ENCODE measurements at regions not wholly inside any gene's neighbourhood (a gene's known extent, or its start where the extent isn't known, plus 50 kb on each side); places are given as distances from the start of the nearest gene placed in this dataset.
"Not testable (repeated sequence)": the region's sequence is repeated elsewhere in the genome, so short reads cannot be mapped to it uniquely, and the experiment has no call there.

GRCh38 chr3:153889905-153890334, 231.3 kb upstream of the ARHGEF26 start:
- DNase-seq (ENCODE audit: low read depth in 1 of 2, low spot score in 1 of 2) = no peak

- no peak for DNase-seq (ENCODE audit: low read depth in 1 of 2, low spot score in 1 of 2)
Observed at GRCh38 chr3:153892126-153892525, 229.1 kb upstream of the ARHGEF26 start.

- no peak for DNase-seq (ENCODE audit: low read depth in 1 of 2, low spot score in 1 of 2)
Observed at GRCh38 chr3:153894857-153895256, 226.3 kb upstream of the ARHGEF26 start.

GRCh38 chr3:153896197-153896596, 225.0 kb upstream of the ARHGEF26 start:
- DNase-seq (ENCODE audit: low read depth in 1 of 2, low spot score in 1 of 2) = no peak

GRCh38 chr3:153897025-153897723, 224.0 kb upstream of the ARHGEF26 start:
- no peak for DNase-seq (ENCODE audit: low read depth in 1 of 2, low spot score in 1 of 2)

- no peak for DNase-seq (ENCODE audit: low read depth in 1 of 2, low spot score in 1 of 2)
Observed at GRCh38 chr3:153897842-153898241, 223.3 kb upstream of the ARHGEF26 start.

GRCh38 chr3:153901152-153901551, 220.0 kb upstream of the ARHGEF26 start:
- DNase-seq (ENCODE audit: low read depth in 1 of 2, low spot score in 1 of 2) = no peak

GRCh38 chr3:153901991-153902390, 219.2 kb upstream of the ARHGEF26 start:
- no peak for DNase-seq (ENCODE audit: low read depth in 1 of 2, low spot score in 1 of 2)

- no peak for DNase-seq (ENCODE audit: low read depth in 1 of 2, low spot score in 1 of 2)
Observed at GRCh38 chr3:153903430-153903829, 217.8 kb upstream of the ARHGEF26 start.

- DNase-seq (ENCODE audit: low read depth in 1 of 2, low spot score in 1 of 2) = no peak
Observed at GRCh38 chr3:153906366-153906765, 214.8 kb upstream of the ARHGEF26 start.

GRCh38 chr3:153910387-153910786, 210.8 kb upstream of the ARHGEF26 start:
- DNase-seq (ENCODE audit: low read depth in 1 of 2, low spot score in 1 of 2) = no peak

GRCh38 chr3:153911116-153911515, 210.1 kb upstream of the ARHGEF26 start:
- no peak for DNase-seq (ENCODE audit: low read depth in 1 of 2, low spot score in 1 of 2)

GRCh38 chr3:153919773-153920172, 201.4 kb upstream of the ARHGEF26 start:
- no peak for DNase-seq (ENCODE audit: low read depth in 1 of 2, low spot score in 1 of 2)

- no peak for DNase-seq (ENCODE audit: low read depth in 1 of 2, low spot score in 1 of 2)
Observed at GRCh38 chr3:153921826-153922225, 199.4 kb upstream of the ARHGEF26 start.

- no peak for DNase-seq (ENCODE audit: low read depth in 1 of 2, low spot score in 1 of 2)
Observed at GRCh38 chr3:153925841-153926514, 195.2 kb upstream of the ARHGEF26 start.

GRCh38 chr3:153927107-153927506, 194.1 kb upstream of the ARHGEF26 start:
- DNase-seq (ENCODE audit: low read depth in 1 of 2, low spot score in 1 of 2) = no peak

- DNase-seq (ENCODE audit: low read depth in 1 of 2, low spot score in 1 of 2) = no peak
Observed at GRCh38 chr3:153928851-153929250, 192.3 kb upstream of the ARHGEF26 start.

GRCh38 chr3:153933481-153933880, 187.7 kb upstream of the ARHGEF26 start:
- not testable (repeated sequence) for DNase-seq (ENCODE audit: low read depth in 1 of 2, low spot score in 1 of 2)

- no peak for DNase-seq (ENCODE audit: low read depth in 1 of 2, low spot score in 1 of 2)
Observed at GRCh38 chr3:153944084-153944483, 177.1 kb upstream of the ARHGEF26 start.

- no peak for DNase-seq (ENCODE audit: low read depth in 1 of 2, low spot score in 1 of 2)
Observed at GRCh38 chr3:153951276-153951675, 169.9 kb upstream of the ARHGEF26 start.

- DNase-seq (ENCODE audit: low read depth in 1 of 2, low spot score in 1 of 2) = no peak
Observed at GRCh38 chr3:153952091-153952490, 169.1 kb upstream of the ARHGEF26 start.

GRCh38 chr3:153956613-153957012, 164.6 kb upstream of the ARHGEF26 start:
- no peak for DNase-seq (ENCODE audit: low read depth in 1 of 2, low spot score in 1 of 2)

- DNase-seq (ENCODE audit: low read depth in 1 of 2, low spot score in 1 of 2) = no peak
Observed at GRCh38 chr3:153957421-153957820, 163.8 kb upstream of the ARHGEF26 start.

All from activated CD4-positive, alpha-beta T cell treated with anti-CD3 and anti-CD28 coated beads, Interleukin-2, amount 50 U/mL, for 24 hours (primary cell).